NCI-H446 treated with DMSO at 0.1 percent for 48 hours (cell line): ENCODE measurements at regions not wholly inside any gene's neighbourhood (a gene's known extent, or its start where the extent isn't known, plus 50 kb on each side); places are given as distances from the start of the nearest gene placed in this dataset.

ENCODE experiments used
- DNase-seq: peaks from one replicate; lab custom pipeline; 2025; lab: John Stamatoyannopoulos, UW

GRCh38 chr7:25815711-25816110, 336.3 kb upstream of the NFE2L3 start:
- no peak for DNase-seq

GRCh38 chr7:25820432-25821040, 331.5 kb upstream of the NFE2L3 start:
- no peak for DNase-seq

GRCh38 chr7:25821225-25821624, 330.8 kb upstream of the NFE2L3 start:
- no peak for DNase-seq

GRCh38 chr7:25822823-25823222, 329.2 kb upstream of the NFE2L3 start:
- DNase-seq: no peak

- DNase-seq: no peak
These were observed 328.4 kb upstream of the NFE2L3 start for GRCh38 chr7:25823571-25823970.

GRCh38 chr7:25828468-25828867, 323.5 kb upstream of the NFE2L3 start:
- DNase-seq: no peak

GRCh38 chr7:25829663-25830062, 322.3 kb upstream of the NFE2L3 start:
- no peak for DNase-seq

GRCh38 chr7:25830215-25830614, 321.8 kb upstream of the NFE2L3 start:
- DNase-seq: no peak

- no peak for DNase-seq
These were observed 320.8 kb upstream of the NFE2L3 start for GRCh38 chr7:25831062-25831691.

GRCh38 chr7:25831831-25832411, 320.1 kb upstream of the NFE2L3 start:
- DNase-seq: no peak

- no peak for DNase-seq
These were observed 319.5 kb upstream of the NFE2L3 start for GRCh38 chr7:25832456-25832855.

GRCh38 chr7:25832929-25833328, 319.1 kb upstream of the NFE2L3 start:
- DNase-seq: no peak

- DNase-seq: no peak
These were observed 317.9 kb upstream of the NFE2L3 start for GRCh38 chr7:25834050-25834449.

- DNase-seq: no peak
These were observed 316.8 kb upstream of the NFE2L3 start for GRCh38 chr7:25835197-25835596.

- no peak for DNase-seq
These were observed 312.8 kb upstream of the NFE2L3 start for GRCh38 chr7:25839084-25839769.

GRCh38 chr7:25840209-25840792, 311.7 kb upstream of the NFE2L3 start:
- DNase-seq: no peak

- DNase-seq: no peak
These were observed 310.4 kb upstream of the NFE2L3 start for GRCh38 chr7:25841575-25841974.

GRCh38 chr7:25842201-25842733, 309.7 kb upstream of the NFE2L3 start:
- no peak for DNase-seq

- no peak for DNase-seq
These were observed 308.5 kb upstream of the NFE2L3 start for GRCh38 chr7:25843467-25843866.

GRCh38 chr7:25844102-25844870, 307.7 kb upstream of the NFE2L3 start:
- DNase-seq: no peak

- no peak for DNase-seq
These were observed 306.5 kb upstream of the NFE2L3 start for GRCh38 chr7:25845464-25845863.

GRCh38 chr7:25846722-25847121, 305.3 kb upstream of the NFE2L3 start:
- DNase-seq: peak; percentile 79
